Panc1 (cell line): ENCODE measurements at regions not wholly inside any gene's neighbourhood (a gene's known extent, or its start where the extent isn't known, plus 50 kb on each side); places are given as distances from the start of the nearest gene placed in this dataset.

Experiments used
- ATAC-seq: fragments of 200-7000 bp; cut with Tn5 transposase; 2 replicates; pipeline ENCODE4 v1.9.1; 2020; ENCODE audit warnings: mild to moderate bottlenecking, moderate library complexity
- BruUV-seq: library from RNA; stranded (reverse); fragments of 400-500 nt; replicated peaks from 2 replicates; lab custom pipeline; 2021; lab: Mats Ljungman, UMichigan
- CTCF ChIA-PET: fragments of 300-600 bp; sonication (Branson Sonifier 250); formaldehyde crosslinking; loops from one replicate; lab custom pipeline; 2022; ENCODE audit warnings: antibody characterized with exemption; lab: Charles Lee
- POLR2A ChIA-PET: fragments of 300-600 bp; sonication (Branson Sonifier 250); formaldehyde crosslinking; loops from one replicate; lab custom pipeline; 2022; ENCODE audit warnings: antibody characterized with exemption; lab: Charles Lee
- DNase-seq: peaks from one replicate; pipeline ENCODE4 v3.0.0-alpha.2; 2010; ENCODE audit warnings: low read depth, low spot score
- H3K27ac ChIP-seq: 2 replicates; pipeline ENCODE4 v1.5.1; 2011; ENCODE audit warnings: mild to moderate bottlenecking, low read length, inconsistent platforms
- H3K27me3 ChIP-seq: fragments of 200-500 bp; sonication (Bioruptor generic); 2 replicates; pipeline ENCODE4 v1.6.0; 2014; ENCODE audit warnings: low read length, inconsistent platforms; ENCODE audit not compliant: control insufficient read depth, insufficient read depth
- H3K36me3 ChIP-seq: fragments of 200-500 bp; sonication (Bioruptor generic); 2 replicates; pipeline ENCODE4 v1.5.1; 2014; ENCODE audit warnings: inconsistent platforms, mild to moderate bottlenecking, low read length, moderate library complexity; ENCODE audit not compliant: control insufficient read depth, insufficient read depth
- H3K4me1 ChIP-seq: 2 replicates; pipeline ENCODE4 v1.5.1; 2011; ENCODE audit warnings: inconsistent platforms, mild to moderate bottlenecking, low read length, moderate library complexity; ENCODE audit not compliant: control insufficient read depth, insufficient read depth
- H3K4me3 ChIP-seq, 2 experiments: 2 replicates each; pipeline ENCODE4 v1.5.1; 2011 to 2012; ENCODE audit warnings: low read depth in 2 of 2, low read length in 2 of 2, mild to moderate bottlenecking in 2 of 2, inconsistent platforms in 1 of 2, moderate library complexity in 1 of 2
- H3K9me3 ChIP-seq: fragments of 200-500 bp; sonication (Bioruptor generic); 2 replicates; pipeline ENCODE4 v1.5.1; 2014; ENCODE audit warnings: low read depth, mild to moderate bottlenecking, inconsistent platforms, low read length, moderate library complexity; ENCODE audit not compliant: control insufficient read depth, insufficient read depth
- POLR2AphosphoS5 ChIP-seq: IDR thresholded peaks from 2 replicates; pipeline ENCODE4 v1.6.1; 2012; ENCODE audit warnings: mild to moderate bottlenecking, low read depth, low read length, moderate library complexity
- SIN3A ChIP-seq: IDR thresholded peaks from 2 replicates; pipeline ENCODE4 v1.6.1; 2012; ENCODE audit warnings: low read depth, mild to moderate bottlenecking, low read length, moderate library complexity, borderline replicate concordance; ENCODE audit not compliant: insufficient read depth
- TCF7L2 ChIP-seq: IDR thresholded peaks from 2 replicates; pipeline ENCODE4 v1.6.1; 2011; ENCODE audit warnings: mild to moderate bottlenecking, low read depth, low read length, inconsistent platforms
- in situ Hi-C: cut with HindIII; loops from 2 replicates; pipeline ENCODE4 v1.10.0; 2016; ENCODE audit warnings: low sequenced_read_pairs, low pct_unique_long_range_greater_than_20kb
- intact Hi-C: fragments of 100-400 bp; cut with micrococcal nuclease; formaldehyde crosslinking; loops from one replicate; pipeline ENCODE4 v1.10.0; 2022; ENCODE audit not compliant: unreplicated experiment
- TF ChIP-seq, protein P1 (sequence below): fragments of 450-650 bp; IDR thresholded peaks from 2 replicates; pipeline ENCODE4 v1.5.1; 2017; ENCODE audit warnings: mild to moderate bottlenecking
- TF ChIP-seq, protein P2 (sequence below), 2 experiments: IDR thresholded peaks; 2 replicates each; pipeline ENCODE4 v1.6.1; 2011 to 2012; ENCODE audit warnings: low read depth in 2 of 2, control low read depth in 1 of 2, low read length in 1 of 2, mild to moderate bottlenecking in 1 of 2, moderate library complexity in 1 of 2; ENCODE audit not compliant: insufficient read depth in 1 of 2

DNA sequence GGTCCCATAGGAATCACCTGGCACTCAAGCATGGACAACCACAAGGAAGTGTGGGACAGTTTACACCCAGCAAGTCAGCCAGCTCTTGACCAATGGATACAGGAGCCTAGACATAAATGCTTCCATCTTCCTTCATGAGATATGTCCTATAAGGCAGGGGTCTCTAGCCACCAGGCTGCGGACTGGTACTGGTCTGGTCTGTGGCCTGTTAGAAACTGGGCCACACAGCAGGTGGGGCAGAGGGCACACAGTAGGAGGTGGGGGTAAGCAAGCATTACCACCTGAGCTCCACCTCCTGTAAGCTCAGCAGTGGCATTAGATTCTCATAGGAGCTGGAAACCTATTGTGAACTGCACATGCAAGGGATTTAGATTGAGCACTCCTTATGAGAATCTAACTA, 437.1 kb downstream of the CD109 start:
- no peaks in the 10 kb centered on the region for H3K9me3 ChIP-seq
- no peak for DNase-seq
- BruUV-seq: no TSS peak
- H3K36me3 ChIP-seq: no peaks in the 10 kb centered on the region
- no peaks in the 10 kb centered on the region for H3K27me3 ChIP-seq
- TF ChIP-seq POLR2AphosphoS5 (no peak), TCF7L2 (no peak), SIN3A (no peak)
- TF ChIP-seq, protein P1, sequence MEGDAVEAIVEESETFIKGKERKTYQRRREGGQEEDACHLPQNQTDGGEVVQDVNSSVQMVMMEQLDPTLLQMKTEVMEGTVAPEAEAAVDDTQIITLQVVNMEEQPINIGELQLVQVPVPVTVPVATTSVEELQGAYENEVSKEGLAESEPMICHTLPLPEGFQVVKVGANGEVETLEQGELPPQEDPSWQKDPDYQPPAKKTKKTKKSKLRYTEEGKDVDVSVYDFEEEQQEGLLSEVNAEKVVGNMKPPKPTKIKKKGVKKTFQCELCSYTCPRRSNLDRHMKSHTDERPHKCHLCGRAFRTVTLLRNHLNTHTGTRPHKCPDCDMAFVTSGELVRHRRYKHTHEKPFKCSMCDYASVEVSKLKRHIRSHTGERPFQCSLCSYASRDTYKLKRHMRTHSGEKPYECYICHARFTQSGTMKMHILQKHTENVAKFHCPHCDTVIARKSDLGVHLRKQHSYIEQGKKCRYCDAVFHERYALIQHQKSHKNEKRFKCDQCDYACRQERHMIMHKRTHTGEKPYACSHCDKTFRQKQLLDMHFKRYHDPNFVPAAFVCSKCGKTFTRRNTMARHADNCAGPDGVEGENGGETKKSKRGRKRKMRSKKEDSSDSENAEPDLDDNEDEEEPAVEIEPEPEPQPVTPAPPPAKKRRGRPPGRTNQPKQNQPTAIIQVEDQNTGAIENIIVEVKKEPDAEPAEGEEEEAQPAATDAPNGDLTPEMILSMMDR: no peak
- TF ChIP-seq, protein P2, sequence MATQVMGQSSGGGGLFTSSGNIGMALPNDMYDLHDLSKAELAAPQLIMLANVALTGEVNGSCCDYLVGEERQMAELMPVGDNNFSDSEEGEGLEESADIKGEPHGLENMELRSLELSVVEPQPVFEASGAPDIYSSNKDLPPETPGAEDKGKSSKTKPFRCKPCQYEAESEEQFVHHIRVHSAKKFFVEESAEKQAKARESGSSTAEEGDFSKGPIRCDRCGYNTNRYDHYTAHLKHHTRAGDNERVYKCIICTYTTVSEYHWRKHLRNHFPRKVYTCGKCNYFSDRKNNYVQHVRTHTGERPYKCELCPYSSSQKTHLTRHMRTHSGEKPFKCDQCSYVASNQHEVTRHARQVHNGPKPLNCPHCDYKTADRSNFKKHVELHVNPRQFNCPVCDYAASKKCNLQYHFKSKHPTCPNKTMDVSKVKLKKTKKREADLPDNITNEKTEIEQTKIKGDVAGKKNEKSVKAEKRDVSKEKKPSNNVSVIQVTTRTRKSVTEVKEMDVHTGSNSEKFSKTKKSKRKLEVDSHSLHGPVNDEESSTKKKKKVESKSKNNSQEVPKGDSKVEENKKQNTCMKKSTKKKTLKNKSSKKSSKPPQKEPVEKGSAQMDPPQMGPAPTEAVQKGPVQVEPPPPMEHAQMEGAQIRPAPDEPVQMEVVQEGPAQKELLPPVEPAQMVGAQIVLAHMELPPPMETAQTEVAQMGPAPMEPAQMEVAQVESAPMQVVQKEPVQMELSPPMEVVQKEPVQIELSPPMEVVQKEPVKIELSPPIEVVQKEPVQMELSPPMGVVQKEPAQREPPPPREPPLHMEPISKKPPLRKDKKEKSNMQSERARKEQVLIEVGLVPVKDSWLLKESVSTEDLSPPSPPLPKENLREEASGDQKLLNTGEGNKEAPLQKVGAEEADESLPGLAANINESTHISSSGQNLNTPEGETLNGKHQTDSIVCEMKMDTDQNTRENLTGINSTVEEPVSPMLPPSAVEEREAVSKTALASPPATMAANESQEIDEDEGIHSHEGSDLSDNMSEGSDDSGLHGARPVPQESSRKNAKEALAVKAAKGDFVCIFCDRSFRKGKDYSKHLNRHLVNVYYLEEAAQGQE (IDR thresholded peaks at IDR 0.05; ENCODE audit: insufficient read depth in 1 of 2, low read depth in 2 of 2, low read length in 1 of 2): no peak
- ChIA-PET POLR2A (no interaction called here), CTCF (no interaction called here)
- no peak for ATAC-seq
- no peaks in the 10 kb centered on the region for H3K4me1 ChIP-seq
- intact Hi-C loops (no loop called here), in situ Hi-C loops (no loop called here)
- H3K4me3 ChIP-seq: no peak overlapping the region
- no peak overlapping the region for H3K27ac ChIP-seq

DNA sequence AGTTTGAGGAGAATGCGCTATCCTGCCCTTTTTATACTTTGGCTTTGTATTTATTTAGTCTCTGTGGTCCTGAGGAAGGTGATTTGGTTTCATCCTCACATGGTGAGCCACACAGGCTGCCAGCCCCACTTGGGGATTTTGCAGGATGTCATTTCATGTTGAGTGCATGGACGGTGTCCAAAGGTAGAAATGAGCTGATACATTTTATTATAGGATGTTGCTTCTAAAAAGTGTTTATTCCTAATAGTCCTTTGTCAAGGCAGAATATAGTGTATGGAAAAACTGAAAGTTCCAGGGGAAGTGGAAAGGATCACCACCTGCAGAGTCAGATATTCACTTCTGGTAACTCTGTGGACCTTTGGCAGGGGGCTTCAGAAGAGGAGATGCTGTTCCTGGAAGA, 434.6 kb downstream of the CD109 start:
- H3K9me3 ChIP-seq: no peaks in the 10 kb centered on the region
- no peaks in the 10 kb centered on the region for H3K27me3 ChIP-seq
- intact Hi-C loops (no loop called here), in situ Hi-C loops (no loop called here)
- no peak overlapping the region for H3K4me3 ChIP-seq
- no peak overlapping the region for H3K27ac ChIP-seq
- H3K4me1 ChIP-seq: no peaks in the 10 kb centered on the region
- DNase-seq (no peak), ATAC-seq (no peak)
- CTCF ChIA-PET: no interaction called here
- no peaks in the 10 kb centered on the region for H3K36me3 ChIP-seq
- no TSS peak for BruUV-seq
- TF ChIP-seq POLR2AphosphoS5 (no peak), TCF7L2 (no peak), SIN3A (no peak)
- TF ChIP-seq, protein P2 (IDR thresholded peaks at IDR 0.05; ENCODE audit: insufficient read depth in 1 of 2, low read depth in 2 of 2, low read length in 1 of 2): no peak
- TF ChIP-seq, protein P1: no peak
- POLR2A ChIA-PET: no interaction called here
